ENCODE measurements at regions not wholly inside any gene's neighbourhood (a gene's known extent, or its start where the extent isn't known, plus 50 kb on each side); places are given as distances from the start of the nearest gene placed in this dataset.

DNA sequence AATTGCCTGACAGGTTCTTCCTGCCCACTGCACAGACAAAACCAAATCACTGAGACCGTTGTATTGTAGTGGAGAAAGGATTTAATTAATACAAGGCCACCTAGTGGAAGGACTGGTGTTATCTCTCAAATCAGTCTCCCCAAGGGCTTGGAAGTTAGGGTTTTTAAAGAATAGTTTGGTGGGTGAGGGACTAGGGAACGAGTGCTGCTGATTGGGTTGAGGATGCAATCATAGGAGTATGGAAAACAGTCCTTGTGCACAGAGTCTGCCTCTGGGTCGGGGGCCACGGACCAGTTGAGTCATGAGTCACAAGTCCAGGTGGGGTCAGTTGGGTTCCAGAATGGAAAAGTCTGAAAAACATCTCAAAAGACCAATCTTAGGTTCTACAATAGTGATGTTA lies 89.1 kb downstream of the B3GNT2 start:
- H3K4me1 Mint-ChIP-seq (ENCODE audit: unreplicated experiment) = peaks cover 24% of the 10 kb centered on the region
- H3K4me3 Mint-ChIP-seq (ENCODE audit: unreplicated experiment) = no peak overlapping the region
- no peak overlapping the region for H3K27ac Mint-ChIP-seq (ENCODE audit: unreplicated experiment)
- peaks cover 8% of the 10 kb centered on the region for H3K9me3 Mint-ChIP-seq (ENCODE audit: unreplicated experiment)
- H3K36me3 Mint-ChIP-seq (ENCODE audit: unreplicated experiment) = no peaks in the 10 kb centered on the region
- no peak for TF ChIP-seq CTCF (IDR thresholded peaks at IDR 0.05)
- H3K27me3 Mint-ChIP-seq (ENCODE audit: unreplicated experiment) = no peaks in the 10 kb centered on the region
- DNase-seq (ENCODE audit: extremely low spot score, unreplicated experiment) = no peak

- no peaks in the 10 kb centered on the region for H3K36me3 Mint-ChIP-seq (ENCODE audit: unreplicated experiment)
- no peak for DNase-seq (ENCODE audit: extremely low spot score, unreplicated experiment)
- TF ChIP-seq CTCF (IDR thresholded peaks at IDR 0.05) = no peak
- peaks cover 8% of the 10 kb centered on the region for H3K9me3 Mint-ChIP-seq (ENCODE audit: unreplicated experiment)
- no peaks in the 10 kb centered on the region for H3K27me3 Mint-ChIP-seq (ENCODE audit: unreplicated experiment)
- H3K4me1 Mint-ChIP-seq (ENCODE audit: unreplicated experiment) = peaks cover 24% of the 10 kb centered on the region
- H3K4me3 Mint-ChIP-seq (ENCODE audit: unreplicated experiment) = no peak overlapping the region
- no peak overlapping the region for H3K27ac Mint-ChIP-seq (ENCODE audit: unreplicated experiment)
Observed at GRCh38 chr2:62284471-62284870, 88.6 kb downstream of the B3GNT2 start.

- TF ChIP-seq CTCF (IDR thresholded peaks at IDR 0.05) = no peak
- peaks cover 8% of the 10 kb centered on the region for H3K9me3 Mint-ChIP-seq (ENCODE audit: unreplicated experiment)
- H3K4me1 Mint-ChIP-seq (ENCODE audit: unreplicated experiment) = peaks cover 16% of the 10 kb centered on the region
- no peak overlapping the region for H3K27ac Mint-ChIP-seq (ENCODE audit: unreplicated experiment)
- no peaks in the 10 kb centered on the region for H3K27me3 Mint-ChIP-seq (ENCODE audit: unreplicated experiment)
- H3K36me3 Mint-ChIP-seq (ENCODE audit: unreplicated experiment) = no peaks in the 10 kb centered on the region
- no peak overlapping the region for H3K4me3 Mint-ChIP-seq (ENCODE audit: unreplicated experiment)
- no peak for DNase-seq (ENCODE audit: extremely low spot score, unreplicated experiment)
Observed at GRCh38 chr2:62283147-62283546, 87.2 kb downstream of the B3GNT2 start.

DNA sequence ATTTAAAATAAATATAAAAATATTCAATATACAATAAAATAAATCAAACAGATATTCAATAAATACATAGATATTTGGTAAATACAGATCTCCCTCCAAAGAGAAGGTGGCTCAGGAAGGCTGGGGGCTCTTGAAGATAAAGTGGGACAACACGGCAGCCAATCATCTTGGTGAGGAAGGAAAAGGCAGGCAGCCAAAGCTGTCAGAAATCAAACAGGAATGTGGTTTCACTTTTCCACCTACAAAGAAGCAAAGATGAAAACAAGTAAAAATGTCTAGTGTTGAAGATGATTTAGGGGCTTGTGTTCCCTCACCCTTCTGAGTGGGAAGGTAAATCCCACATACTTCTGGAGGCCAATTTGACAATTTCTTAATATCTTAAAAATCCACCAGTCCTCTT lies 85.7 kb downstream of the B3GNT2 start:
- no peak for TF ChIP-seq CTCF (IDR thresholded peaks at IDR 0.05)
- H3K27me3 Mint-ChIP-seq (ENCODE audit: unreplicated experiment) = no peaks in the 10 kb centered on the region
- H3K27ac Mint-ChIP-seq (ENCODE audit: unreplicated experiment) = no peak overlapping the region

GRCh38 chr2:62277688-62278087 lies 81.8 kb downstream of the B3GNT2 start:
- Mint-ChIP-seq H3K36me3 (ENCODE audit: unreplicated experiment) (peaks cover 5% of the 10 kb centered on the region), H3K4me3 (ENCODE audit: unreplicated experiment) (no peak overlapping the region), H3K9me3 (ENCODE audit: unreplicated experiment) (peaks cover 7% of the 10 kb centered on the region), H3K27me3 (ENCODE audit: unreplicated experiment) (no peaks in the 10 kb centered on the region), H3K27ac (ENCODE audit: unreplicated experiment) (no peak overlapping the region), H3K4me1 (ENCODE audit: unreplicated experiment) (peaks cover 10% of the 10 kb centered on the region)
- DNase-seq (ENCODE audit: extremely low spot score, unreplicated experiment) = no peak
- no peak for TF ChIP-seq CTCF (IDR thresholded peaks at IDR 0.05)

More for the DNA sequence above, 85.7 kb downstream of the B3GNT2 start:
- H3K4me3 Mint-ChIP-seq (ENCODE audit: unreplicated experiment) = no peak overlapping the region
- H3K9me3 Mint-ChIP-seq (ENCODE audit: unreplicated experiment) = peaks cover 15% of the 10 kb centered on the region
- peaks cover 5% of the 10 kb centered on the region for H3K36me3 Mint-ChIP-seq (ENCODE audit: unreplicated experiment)
- peaks cover 10% of the 10 kb centered on the region for H3K4me1 Mint-ChIP-seq (ENCODE audit: unreplicated experiment)
- no peak for DNase-seq (ENCODE audit: extremely low spot score, unreplicated experiment)
